HepG2 (cell line): ENCODE measurements at regions not wholly inside any gene's neighbourhood (a gene's known extent, or its start where the extent isn't known, plus 50 kb on each side); places are given as distances from the start of the nearest gene placed in this dataset.

Experiments used
- FIP1L1 ChIP-seq: fragments of 200-400 bp; formaldehyde crosslinking; IDR thresholded peaks from 2 replicates; pipeline ENCODE4 v1.6.1; 2018; ENCODE audit warnings: low read depth, mild to moderate bottlenecking, low read length, moderate library complexity, borderline replicate concordance; ENCODE audit not compliant: insufficient read depth
- HOXA3 ChIP-seq: sonication (generic); formaldehyde crosslinking; IDR thresholded peaks from 2 replicates; pipeline ENCODE4 v1.5.0; 2020; ENCODE audit warnings: missing genetic modification reagents
- ISX ChIP-seq: sonication (generic); formaldehyde crosslinking; conservative IDR thresholded peaks from 2 replicates; pipeline ENCODE4 v1.5.0; 2020; ENCODE audit warnings: missing genetic modification reagents
- KDM5A ChIP-seq: fragments of 200-600 bp; sonication (generic); IDR thresholded peaks from 2 replicates; pipeline ENCODE4 v1.7.0; 2018; ENCODE audit warnings: antibody characterized with exemption, mild to moderate bottlenecking, low read length, borderline replicate concordance
- MLX ChIP-seq: IDR thresholded peaks from 2 replicates; pipeline ENCODE4 v1.6.1; 2016
- NKX3-1 ChIP-seq: sonication (generic); formaldehyde crosslinking; IDR thresholded peaks from 2 replicates; pipeline ENCODE4 v1.5.0; 2020; ENCODE audit warnings: missing genetic modification reagents
- RCOR2 ChIP-seq: IDR thresholded peaks from 2 replicates; pipeline ENCODE4 v1.6.1; 2016; ENCODE audit warnings: missing biosample characterization, missing genetic modification reagents
- REL ChIP-seq: sonication (generic); formaldehyde crosslinking; conservative IDR thresholded peaks from 2 replicates; pipeline ENCODE4 v1.8.0; 2022; ENCODE audit warnings: mild to moderate bottlenecking, missing genetic modification reagents, moderate library complexity
- SAFB2 ChIP-seq: sonication (generic); formaldehyde crosslinking; IDR thresholded peaks from 2 replicates; pipeline ENCODE4 v1.5.1; 2020; ENCODE audit warnings: missing genetic modification reagents, low read depth, mild to moderate bottlenecking, borderline replicate concordance
- SALL1 ChIP-seq: sonication (generic); formaldehyde crosslinking; IDR thresholded peaks from 2 replicates; pipeline ENCODE4 v1.8.0; 2022; ENCODE audit warnings: mild to moderate bottlenecking, missing genetic modification reagents
- SIN3B ChIP-seq: fragments of 150-350 bp; IDR thresholded peaks from 2 replicates; pipeline ENCODE4 v1.6.1; 2014; ENCODE audit warnings: low read length
- TERF1 ChIP-seq: sonication (generic); formaldehyde crosslinking; IDR thresholded peaks from 2 replicates; pipeline ENCODE4 v1.8.0; 2022; ENCODE audit warnings: mild to moderate bottlenecking, missing genetic modification reagents, moderate library complexity
- ZBTB14 ChIP-seq: sonication (generic); formaldehyde crosslinking; IDR thresholded peaks from 2 replicates; pipeline ENCODE4 v1.4.0; 2020; ENCODE audit warnings: missing genetic modification reagents
- ZBTB8A ChIP-seq: sonication (generic); formaldehyde crosslinking; IDR thresholded peaks from 2 replicates; pipeline ENCODE4 v1.4.0; 2020; ENCODE audit warnings: mild to moderate bottlenecking, low read depth, missing genetic modification reagents, borderline replicate concordance
- ZFP36L2 ChIP-seq: sonication (generic); formaldehyde crosslinking; IDR thresholded peaks from 2 replicates; pipeline ENCODE4 v1.4.0; 2020; ENCODE audit warnings: missing genetic modification reagents
- ZNF224 ChIP-seq: sonication (generic); formaldehyde crosslinking; IDR thresholded peaks from 2 replicates; pipeline ENCODE4 v1.5.0; 2020; ENCODE audit warnings: mild to moderate bottlenecking, missing genetic modification reagents
- ZNF225 ChIP-seq: sonication (generic); formaldehyde crosslinking; IDR thresholded peaks from 2 replicates; pipeline ENCODE4 v1.4.0; 2020; ENCODE audit warnings: mild to moderate bottlenecking, missing genetic modification reagents
- ZNF326 ChIP-seq: sonication (generic); formaldehyde crosslinking; IDR thresholded peaks from 2 replicates; pipeline ENCODE4 v1.4.0; 2020; ENCODE audit warnings: missing genetic modification reagents, borderline replicate concordance
- ZNF512 ChIP-seq: sonication (generic); formaldehyde crosslinking; IDR thresholded peaks from 2 replicates; pipeline ENCODE4 v1.4.0; 2020; ENCODE audit warnings: mild to moderate bottlenecking, missing genetic modification reagents
- ZNF558 ChIP-seq: sonication (generic); formaldehyde crosslinking; IDR thresholded peaks from 2 replicates; pipeline ENCODE4 v1.9.0; 2022; ENCODE audit warnings: mild to moderate bottlenecking, missing genetic modification reagents, borderline replicate concordance
- ZNF572 ChIP-seq: sonication (generic); formaldehyde crosslinking; IDR thresholded peaks from 2 replicates; pipeline ENCODE4 v1.5.1; 2020; ENCODE audit warnings: mild to moderate bottlenecking, missing genetic modification reagents
- ZNF615 ChIP-seq: sonication (generic); formaldehyde crosslinking; IDR thresholded peaks from 2 replicates; pipeline ENCODE4 v1.5.0; 2020; ENCODE audit warnings: mild to moderate bottlenecking, missing genetic modification reagents, borderline replicate concordance
- ZNF800 ChIP-seq: sonication (generic); formaldehyde crosslinking; IDR thresholded peaks from 2 replicates; pipeline ENCODE4 v1.4.0; 2020; ENCODE audit warnings: missing genetic modification reagents
- ZNF816 ChIP-seq: sonication (generic); formaldehyde crosslinking; IDR thresholded peaks from 2 replicates; pipeline ENCODE4 v1.8.0; 2022; ENCODE audit warnings: missing genetic modification reagents, mild to moderate bottlenecking, borderline replicate concordance
- ZNF841 ChIP-seq: sonication (generic); formaldehyde crosslinking; IDR thresholded peaks from 2 replicates; pipeline ENCODE4 v1.8.1; 2023; ENCODE audit warnings: missing genetic modification reagents, borderline replicate concordance
- ZSCAN9 ChIP-seq: IDR thresholded peaks from 2 replicates; pipeline ENCODE4 v1.6.1; 2016; ENCODE audit warnings: borderline replicate concordance

- TF ChIP-seq MLX (CRISPR knock-in tag) (no peak), SALL1 (no peak), ZNF615 (CRISPR knock-in tag) (no peak), SIN3B (no peak), RCOR2 (CRISPR knock-in tag) (0 out of 2 replicates have a peak, but pooled peaks have one; percentile 40), HOXA3 (CRISPR knock-in tag) (0 out of 2 replicates have a peak, but pooled peaks have one; percentile 34), KDM5A (no peak), ZNF816 (CRISPR knock-in tag) (no peak), ZFP36L2 (CRISPR knock-in tag) (no peak), ZNF572 (CRISPR knock-in tag) (no peak), FIP1L1 (no peak), ZNF326 (CRISPR knock-in tag) (no peak), ZNF558 (CRISPR knock-in tag) (no peak), NKX3-1 (no peak), ZBTB8A (CRISPR knock-in tag) (no peak), ZNF225 (CRISPR knock-in tag) (no peak), ISX (CRISPR knock-in tag) (no peak), ZNF512 (CRISPR knock-in tag) (no peak), ZBTB14 (CRISPR knock-in tag) (no peak), ZNF841 (no peak), ZSCAN9 (CRISPR knock-in tag) (no peak), ZNF800 (CRISPR knock-in tag) (0 out of 2 replicates have a peak, but pooled peaks have one; percentile 24), REL (CRISPR knock-in tag) (no peak), ZNF224 (CRISPR knock-in tag) (no peak), TERF1 (CRISPR knock-in tag) (no peak), SAFB2 (CRISPR knock-in tag) (no peak)
These were observed 169.5 kb upstream of the KLF14 start (continued) for GRCh38 chr7:130903358-130903974.
